ENCODE measurements at regions not wholly inside any gene's neighbourhood (a gene's known extent, or its start where the extent isn't known, plus 50 kb on each side); places are given as distances from the start of the nearest gene placed in this dataset.

GRCh38 chr6:85396159-85396808 lies 53.6 kb upstream of the NT5E start:
- DNase-seq (ENCODE audit: low read depth in 1 of 2, low spot score in 1 of 2): no peak

GRCh38 chr6:85395746-85396145 lies 54.1 kb upstream of the NT5E start:
- no peak for DNase-seq (ENCODE audit: low read depth in 1 of 2, low spot score in 1 of 2)

GRCh38 chr6:85394853-85395538 lies 54.9 kb upstream of the NT5E start:
- no peak for DNase-seq (ENCODE audit: low read depth in 1 of 2, low spot score in 1 of 2)

GRCh38 chr6:85394199-85394598 lies 55.7 kb upstream of the NT5E start:
- DNase-seq (ENCODE audit: low read depth in 1 of 2, low spot score in 1 of 2): no peak

GRCh38 chr6:85392379-85392778 lies 57.5 kb upstream of the NT5E start:
- no peak for DNase-seq (ENCODE audit: low read depth in 1 of 2, low spot score in 1 of 2)

- DNase-seq (ENCODE audit: low read depth in 1 of 2, low spot score in 1 of 2): no peak
These were observed 59.1 kb upstream of the NT5E start for GRCh38 chr6:85390775-85391174.

- DNase-seq (ENCODE audit: low read depth in 1 of 2, low spot score in 1 of 2): no peak
These were observed 59.7 kb upstream of the NT5E start for GRCh38 chr6:85390105-85390728.

- DNase-seq (ENCODE audit: low read depth in 1 of 2, low spot score in 1 of 2): no peak
These were observed 60.6 kb upstream of the NT5E start for GRCh38 chr6:85389151-85389797.

- DNase-seq (ENCODE audit: low read depth in 1 of 2, low spot score in 1 of 2): no peak
These were observed 61.4 kb upstream of the NT5E start for GRCh38 chr6:85388531-85388930.

- no peak for DNase-seq (ENCODE audit: low read depth in 1 of 2, low spot score in 1 of 2)
These were observed 64.1 kb upstream of the NT5E start for GRCh38 chr6:85385636-85386315.

- no peak for DNase-seq (ENCODE audit: low read depth in 1 of 2, low spot score in 1 of 2)
These were observed 66.8 kb upstream of the NT5E start for GRCh38 chr6:85383042-85383441.

GRCh38 chr6:85382541-85382940 lies 67.3 kb upstream of the NT5E start:
- no peak for DNase-seq (ENCODE audit: low read depth in 1 of 2, low spot score in 1 of 2)

GRCh38 chr6:85372915-85373270 lies 77.0 kb upstream of the NT5E start:
- no peak for DNase-seq (ENCODE audit: low read depth in 1 of 2, low spot score in 1 of 2)

- no peak for DNase-seq (ENCODE audit: low read depth in 1 of 2, low spot score in 1 of 2)
These were observed 77.5 kb upstream of the NT5E start for GRCh38 chr6:85372188-85372914.

GRCh38 chr6:85368631-85369030 lies 81.3 kb upstream of the NT5E start:
- DNase-seq (ENCODE audit: low read depth in 1 of 2, low spot score in 1 of 2): no peak

- DNase-seq (ENCODE audit: low read depth in 1 of 2, low spot score in 1 of 2): no peak
These were observed 85.5 kb upstream of the NT5E start for GRCh38 chr6:85364344-85364743.

GRCh38 chr6:85363870-85364269 lies 86.0 kb upstream of the NT5E start:
- no peak for DNase-seq (ENCODE audit: low read depth in 1 of 2, low spot score in 1 of 2)

- no peak for DNase-seq (ENCODE audit: low read depth in 1 of 2, low spot score in 1 of 2)
These were observed 87.1 kb upstream of the NT5E start for GRCh38 chr6:85362652-85363310.

- no peak for DNase-seq (ENCODE audit: low read depth in 1 of 2, low spot score in 1 of 2)
These were observed 88.3 kb upstream of the NT5E start for GRCh38 chr6:85361643-85362014.

Data from activated T-helper 1 cell treated with anti-CD3 and anti-CD28 coated beads, Interleukin-2, amount 50 U/mL, for 16 hours (primary cell).